ENCODE measurements at regions not wholly inside any gene's neighbourhood (a gene's known extent, or its start where the extent isn't known, plus 50 kb on each side); places are given as distances from the start of the nearest gene placed in this dataset.
"Not testable (repeated sequence)": the region's sequence is repeated elsewhere in the genome, so short reads cannot be mapped to it uniquely, and the experiment has no call there.

DNA sequence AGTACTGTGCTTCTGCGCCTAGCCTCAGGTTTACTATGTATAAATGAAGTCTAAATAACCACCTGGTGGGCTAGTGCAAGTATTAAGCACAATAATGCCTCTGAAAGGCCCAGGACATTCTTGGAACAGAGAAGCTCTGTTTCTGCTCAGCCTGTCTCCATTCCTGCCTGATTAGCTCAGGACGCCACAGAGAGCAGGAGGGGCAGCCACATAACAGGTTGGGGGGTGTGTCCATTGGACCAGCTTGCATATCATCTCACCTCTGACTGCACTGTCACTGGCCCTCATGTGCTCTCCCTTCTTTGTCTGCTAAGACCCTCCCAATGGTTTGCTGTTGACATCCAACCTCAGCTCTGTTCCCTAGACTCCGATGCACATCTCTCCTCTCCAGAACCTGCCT is 52.8 kb upstream of the IKZF1 start:
- no peak overlapping the region for H3K4me3 ChIP-seq (ENCODE audit: low read depth, low read length)
- TF ChIP-seq, protein P1, sequence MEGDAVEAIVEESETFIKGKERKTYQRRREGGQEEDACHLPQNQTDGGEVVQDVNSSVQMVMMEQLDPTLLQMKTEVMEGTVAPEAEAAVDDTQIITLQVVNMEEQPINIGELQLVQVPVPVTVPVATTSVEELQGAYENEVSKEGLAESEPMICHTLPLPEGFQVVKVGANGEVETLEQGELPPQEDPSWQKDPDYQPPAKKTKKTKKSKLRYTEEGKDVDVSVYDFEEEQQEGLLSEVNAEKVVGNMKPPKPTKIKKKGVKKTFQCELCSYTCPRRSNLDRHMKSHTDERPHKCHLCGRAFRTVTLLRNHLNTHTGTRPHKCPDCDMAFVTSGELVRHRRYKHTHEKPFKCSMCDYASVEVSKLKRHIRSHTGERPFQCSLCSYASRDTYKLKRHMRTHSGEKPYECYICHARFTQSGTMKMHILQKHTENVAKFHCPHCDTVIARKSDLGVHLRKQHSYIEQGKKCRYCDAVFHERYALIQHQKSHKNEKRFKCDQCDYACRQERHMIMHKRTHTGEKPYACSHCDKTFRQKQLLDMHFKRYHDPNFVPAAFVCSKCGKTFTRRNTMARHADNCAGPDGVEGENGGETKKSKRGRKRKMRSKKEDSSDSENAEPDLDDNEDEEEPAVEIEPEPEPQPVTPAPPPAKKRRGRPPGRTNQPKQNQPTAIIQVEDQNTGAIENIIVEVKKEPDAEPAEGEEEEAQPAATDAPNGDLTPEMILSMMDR (conservative IDR thresholded peaks at IDR 0.05; ENCODE audit: low read depth, low read length): no peak

DNA sequence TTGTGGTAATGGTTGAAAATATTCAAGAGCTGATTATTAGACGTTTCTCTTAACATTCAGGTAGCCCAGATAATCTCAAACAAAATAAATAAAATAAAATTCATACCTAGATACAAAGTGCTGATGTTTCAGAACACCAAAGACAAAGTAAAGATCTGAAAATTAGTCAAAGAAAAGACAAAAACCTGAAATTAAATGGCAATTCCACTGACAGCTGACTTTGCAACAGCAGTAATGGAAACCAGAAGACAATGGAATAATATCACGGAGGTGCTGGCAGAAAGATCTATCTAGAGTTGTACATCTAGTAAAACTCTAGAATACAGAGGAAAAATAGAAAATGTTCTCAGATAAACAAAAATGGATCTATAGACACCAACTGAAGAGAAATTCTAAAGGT is 58.0 kb upstream of the IKZF1 start:
- TF ChIP-seq, protein P1 (conservative IDR thresholded peaks at IDR 0.05; ENCODE audit: low read depth, low read length): no peak
- no peak overlapping the region for H3K4me3 ChIP-seq (ENCODE audit: low read depth, low read length)
- DNase-seq (ENCODE audit: low read depth): peak; percentile 2

More for the DNA sequence above, 52.8 kb upstream of the IKZF1 start:
- DNase-seq (ENCODE audit: low read depth): no peak

DNA sequence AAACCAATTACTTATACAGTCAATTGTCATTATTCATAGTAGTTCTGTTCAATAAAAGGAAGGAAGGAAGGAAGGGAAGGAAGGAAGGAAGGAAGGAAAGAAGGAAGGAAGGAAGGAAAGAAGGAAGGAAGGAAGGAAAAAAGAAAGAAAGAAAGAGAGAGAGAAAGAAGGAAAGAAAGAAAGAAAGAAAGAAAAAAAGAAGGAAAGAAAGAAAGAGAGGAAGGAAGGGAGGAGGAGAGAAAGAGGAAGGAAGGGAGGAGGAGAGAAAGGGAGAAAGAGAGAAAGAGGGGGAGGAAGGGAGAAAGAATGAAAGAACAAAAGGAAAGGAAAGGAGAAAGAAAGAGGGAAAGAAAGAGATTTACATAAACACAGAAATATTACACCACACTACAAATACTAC is 62.4 kb upstream of the IKZF1 start:
- H3K4me3 ChIP-seq (ENCODE audit: low read depth, low read length); DNase-seq (ENCODE audit: low read depth): not testable (repeated sequence)

DNA sequence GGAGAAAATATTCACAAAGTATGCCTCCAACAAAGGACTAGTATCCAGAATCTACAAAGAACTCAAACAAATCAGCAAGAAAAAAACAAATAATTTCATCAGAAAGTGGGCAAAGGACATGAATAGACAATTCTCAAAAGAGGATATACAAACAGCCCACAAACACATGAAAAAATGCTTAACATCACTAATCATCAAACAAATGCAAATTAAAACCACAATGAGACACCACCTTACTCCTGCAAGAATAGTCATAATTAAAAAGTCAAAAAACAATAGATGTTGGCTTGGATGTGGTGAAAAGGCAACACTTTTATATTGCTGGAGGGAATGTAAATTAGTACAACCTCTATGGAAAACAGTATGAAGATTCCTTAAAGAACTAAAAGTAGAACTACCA is 63.8 kb upstream of the IKZF1 start:
- DNase-seq (ENCODE audit: low read depth); H3K4me3 ChIP-seq (ENCODE audit: low read depth, low read length): not testable (repeated sequence)

DNA sequence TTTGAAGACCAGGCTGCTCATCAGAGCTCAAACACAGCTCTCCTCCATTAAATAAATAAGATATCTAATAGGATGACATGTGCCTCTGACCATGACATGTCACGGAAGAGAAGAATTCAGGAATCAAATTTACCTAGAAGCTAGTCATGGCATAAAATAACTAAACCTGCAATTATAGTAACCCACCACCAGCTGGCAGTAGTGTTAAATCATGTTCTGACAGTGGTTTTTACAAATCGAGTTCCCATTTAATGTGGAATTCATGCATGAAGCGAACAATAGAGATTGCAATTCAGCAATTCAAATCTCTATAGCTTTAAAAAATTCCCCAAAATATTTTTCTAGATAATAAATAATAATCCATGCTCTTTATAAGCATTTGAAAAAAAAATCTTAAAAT is 74.6 kb upstream of the IKZF1 start:
- DNase-seq (ENCODE audit: low read depth): peak; percentile 35
- no peak overlapping the region for H3K4me3 ChIP-seq (ENCODE audit: low read depth, low read length)
- TF ChIP-seq, protein P1 (conservative IDR thresholded peaks at IDR 0.05; ENCODE audit: low read depth, low read length): peak; percentile 47

DNA sequence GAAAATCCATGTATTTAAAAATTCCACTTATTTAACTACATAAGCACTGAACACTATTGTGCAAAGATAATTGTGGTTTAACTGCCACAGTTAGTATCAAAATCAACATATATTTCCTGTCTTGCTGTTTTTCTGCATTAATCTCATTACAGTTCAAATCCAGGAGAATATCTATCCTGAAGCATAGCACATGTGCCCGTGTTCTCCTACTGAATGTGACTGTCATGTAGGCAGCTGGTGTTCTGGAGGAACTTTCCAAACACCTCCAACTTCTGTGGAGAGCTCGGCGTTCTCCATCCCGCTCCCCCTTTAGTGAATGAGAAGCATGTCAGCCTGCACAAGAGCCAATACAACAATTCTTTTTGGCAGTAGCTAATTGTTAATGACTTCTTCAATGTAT is 76.4 kb upstream of the IKZF1 start:
- TF ChIP-seq, protein P1 (conservative IDR thresholded peaks at IDR 0.05; ENCODE audit: low read depth, low read length): no peak
- no peak for DNase-seq (ENCODE audit: low read depth)
- no peak overlapping the region for H3K4me3 ChIP-seq (ENCODE audit: low read depth, low read length)

DNA sequence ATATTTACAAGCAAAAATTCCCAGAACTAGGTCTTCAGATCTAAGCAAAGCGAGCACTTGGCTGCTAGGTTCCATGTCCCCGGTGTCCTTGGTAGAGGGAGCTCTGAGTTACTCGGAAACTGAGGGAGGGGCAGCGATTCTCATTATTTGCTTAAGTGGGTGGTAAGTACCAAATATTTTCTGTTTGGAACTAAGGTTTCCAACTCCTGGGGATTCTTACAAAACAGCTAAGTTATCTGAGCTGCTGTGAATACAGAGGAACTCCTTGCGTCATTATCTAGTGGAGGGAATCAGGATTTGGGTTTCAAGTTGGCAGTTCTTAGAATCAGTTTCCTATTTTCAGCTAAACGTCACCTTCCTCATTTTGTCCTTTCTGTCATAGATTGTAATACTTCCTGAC is 76.8 kb upstream of the IKZF1 start:
- TF ChIP-seq, protein P1 (conservative IDR thresholded peaks at IDR 0.05; ENCODE audit: low read depth, low read length): no peak
- DNase-seq (ENCODE audit: low read depth): no peak
- H3K4me3 ChIP-seq (ENCODE audit: low read depth, low read length): no peak overlapping the region

DNA sequence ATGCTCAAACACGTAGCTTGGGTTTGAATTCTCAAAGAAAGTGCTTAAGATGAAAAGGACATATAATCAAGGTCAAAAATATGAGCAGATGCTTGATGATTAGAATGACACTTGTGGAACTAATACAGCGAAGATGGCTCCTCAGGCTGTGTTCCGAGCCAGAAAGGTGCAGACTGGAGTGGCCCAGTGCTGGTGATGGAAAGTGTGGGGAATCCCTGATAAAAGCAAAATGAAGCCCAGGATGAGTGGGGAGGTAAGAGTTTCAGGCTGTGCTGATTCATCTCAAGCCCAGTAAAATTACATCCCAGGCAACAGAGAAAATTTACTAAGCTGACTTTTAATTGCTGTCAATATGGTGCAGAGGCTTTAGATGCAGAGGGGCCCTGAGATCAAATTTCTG is 77.8 kb upstream of the IKZF1 start:
- no peak overlapping the region for H3K4me3 ChIP-seq (ENCODE audit: low read depth, low read length)
- DNase-seq (ENCODE audit: low read depth): no peak
- TF ChIP-seq, protein P1 (conservative IDR thresholded peaks at IDR 0.05; ENCODE audit: low read depth, low read length): no peak

All from choroid plexus epithelial cell (primary cell).